ENCODE measurements at regions not wholly inside any gene's neighbourhood (a gene's known extent, or its start where the extent isn't known, plus 50 kb on each side); places are given as distances from the start of the nearest gene placed in this dataset.

- Mint-ChIP-seq H3K4me1 (no peaks in the 10 kb centered on the region), H3K4me3 (no peak overlapping the region)
These were observed 468.7 kb upstream of the TNP1 start for GRCh38 chr2:217328622-217328978.

DNA sequence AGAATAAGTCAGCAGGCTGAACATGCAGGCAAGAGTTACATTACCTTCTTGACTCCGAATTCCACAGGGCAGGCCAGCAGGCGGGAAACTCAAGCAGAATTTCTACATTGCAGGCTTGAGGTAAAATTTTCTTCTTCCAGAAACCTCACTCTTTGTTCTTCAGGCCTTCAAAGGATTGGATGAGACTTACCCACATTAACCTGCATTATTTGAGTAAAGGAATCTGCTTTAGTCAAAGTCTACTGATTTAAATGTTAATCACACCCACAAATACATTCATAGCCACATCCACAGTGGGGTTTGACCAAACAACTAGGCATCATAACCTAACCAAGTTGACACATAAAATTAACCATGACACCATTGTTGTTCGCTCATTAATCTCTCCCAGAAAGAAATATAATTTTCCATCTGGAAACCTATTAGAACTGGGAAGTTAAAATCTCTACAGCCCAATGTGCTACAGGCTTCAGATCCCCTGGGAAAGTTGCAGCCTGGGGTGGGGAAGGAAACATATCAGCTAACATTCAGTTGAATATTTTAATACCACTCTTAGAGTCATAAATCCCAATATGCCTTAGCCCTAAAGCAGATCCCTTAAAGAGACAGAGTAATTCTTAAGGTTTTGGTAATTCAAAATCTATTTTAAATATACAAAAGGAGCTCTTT, 468.2 kb upstream of the TNP1 start:
- peaks cover 13% of the 10 kb centered on the region for H3K27me3 Mint-ChIP-seq
- no peak overlapping the region for H3K27ac Mint-ChIP-seq
- no peaks in the 10 kb centered on the region for H3K4me1 Mint-ChIP-seq
- H3K36me3 Mint-ChIP-seq: peaks cover 2% of the 10 kb centered on the region
- peaks cover 5 to 15% (median 9%) of the 10 kb centered on the region in 3 donors for H3K9me3 Mint-ChIP-seq
- H3K4me3 Mint-ChIP-seq: no peak overlapping the region

More at GRCh38 chr2:217328622-217328978, 468.7 kb upstream of the TNP1 start:
- Mint-ChIP-seq H3K27me3 (peaks cover 12% of the 10 kb centered on the region), H3K9me3 (peaks cover 5 to 15% (median 9%) of the 10 kb centered on the region in 3 donors), H3K36me3 (peaks cover 2% of the 10 kb centered on the region), H3K27ac (no peak overlapping the region)

GRCh38 chr2:217326238-217327022, 466.6 kb upstream of the TNP1 start:
- H3K27ac Mint-ChIP-seq: no peak overlapping the region
- H3K36me3 Mint-ChIP-seq: peaks cover 2% of the 10 kb centered on the region
- H3K4me3 Mint-ChIP-seq: no peak overlapping the region
- peaks cover 5 to 15% (median 6%) of the 10 kb centered on the region in 3 donors for H3K9me3 Mint-ChIP-seq
- H3K4me1 Mint-ChIP-seq: no peaks in the 10 kb centered on the region
- H3K27me3 Mint-ChIP-seq: peaks cover 13% of the 10 kb centered on the region

DNA sequence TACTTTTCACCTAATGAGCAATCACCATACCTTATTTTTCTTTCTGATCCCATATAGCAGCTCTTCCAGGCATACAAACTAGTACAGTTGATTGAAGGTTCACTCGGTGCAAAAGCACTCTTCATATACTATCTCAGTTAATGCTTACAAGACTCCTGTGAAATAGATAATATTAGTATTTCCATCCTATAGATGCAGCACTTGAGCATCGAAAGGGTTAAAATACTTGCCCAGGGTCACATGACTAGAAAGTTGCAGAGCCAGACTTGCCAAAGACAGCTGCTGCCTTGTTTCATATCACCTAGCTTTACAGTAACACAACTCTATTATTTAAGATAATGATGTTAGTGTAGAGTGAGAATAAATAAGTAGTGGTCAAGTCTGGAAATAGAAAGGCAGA, 466.0 kb upstream of the TNP1 start:
- Mint-ChIP-seq H3K27ac (no peak overlapping the region), H3K27me3 (peaks cover 13% of the 10 kb centered on the region), H3K4me3 (no peak overlapping the region)

DNA sequence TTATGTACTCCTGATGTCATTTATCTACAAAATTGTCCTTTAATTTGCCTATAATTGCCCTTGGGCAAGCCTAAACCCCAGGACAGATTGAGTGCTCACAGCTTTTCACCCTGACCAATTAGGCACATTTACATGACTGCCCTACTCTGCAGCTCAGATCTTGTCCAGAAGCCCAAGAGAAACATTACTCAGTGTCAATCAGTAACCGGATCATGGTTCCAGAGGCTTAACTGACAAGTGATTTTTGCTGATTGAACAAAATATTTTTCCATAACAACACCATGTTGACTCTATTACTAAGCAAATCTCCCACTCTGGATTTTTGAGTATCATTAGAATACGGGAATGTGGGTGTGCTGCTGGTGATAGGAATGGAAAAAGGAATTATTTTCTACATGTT, 465.4 kb upstream of the TNP1 start:
- Mint-ChIP-seq H3K36me3 (peaks cover 2% of the 10 kb centered on the region), H3K9me3 (peaks cover 5 to 15% (median 6%) of the 10 kb centered on the region in 3 donors), H3K4me1 (no peaks in the 10 kb centered on the region), H3K27me3 (peaks cover 13% of the 10 kb centered on the region), H3K27ac (no peak overlapping the region), H3K4me3 (no peak overlapping the region)

More for the DNA sequence above, 466.0 kb upstream of the TNP1 start:
- Mint-ChIP-seq H3K36me3 (peaks cover 2% of the 10 kb centered on the region), H3K4me1 (no peaks in the 10 kb centered on the region), H3K9me3 (peaks cover 5 to 15% (median 6%) of the 10 kb centered on the region in 3 donors)

DNA sequence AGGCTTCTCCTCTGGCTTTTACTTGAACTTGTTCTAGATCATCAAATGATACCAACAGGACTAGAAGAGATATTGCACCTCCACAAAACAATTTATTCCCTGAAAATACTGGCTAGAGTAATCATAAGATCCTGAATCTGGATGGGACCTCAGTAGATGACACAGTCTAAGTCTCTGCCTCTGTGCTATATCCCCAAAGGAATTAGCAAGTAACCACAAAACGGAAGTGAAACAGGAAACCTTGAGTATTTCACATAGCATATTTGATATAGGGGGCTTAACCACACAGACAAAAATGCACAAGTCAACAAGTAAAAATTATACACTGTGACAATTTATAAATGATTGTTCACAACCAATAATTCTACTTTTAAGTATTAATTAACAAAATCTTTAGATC, 456.9 kb upstream of the TNP1 start:
- H3K36me3 Mint-ChIP-seq: no peaks in the 10 kb centered on the region
- H3K27me3 Mint-ChIP-seq: peaks cover 26% of the 10 kb centered on the region
- H3K4me3 Mint-ChIP-seq: peak overlapping the region in 1 of 4 donors; percentile 41
- peaks cover 0 to 2% (median 0%) of the 10 kb centered on the region in 3 donors for H3K9me3 Mint-ChIP-seq
- peaks cover 8 to 10% (median 9%) of the 10 kb centered on the region in 3 donors for H3K4me1 Mint-ChIP-seq
- H3K27ac Mint-ChIP-seq: peak overlapping the region in 1 of 3 donors; percentile 21

DNA sequence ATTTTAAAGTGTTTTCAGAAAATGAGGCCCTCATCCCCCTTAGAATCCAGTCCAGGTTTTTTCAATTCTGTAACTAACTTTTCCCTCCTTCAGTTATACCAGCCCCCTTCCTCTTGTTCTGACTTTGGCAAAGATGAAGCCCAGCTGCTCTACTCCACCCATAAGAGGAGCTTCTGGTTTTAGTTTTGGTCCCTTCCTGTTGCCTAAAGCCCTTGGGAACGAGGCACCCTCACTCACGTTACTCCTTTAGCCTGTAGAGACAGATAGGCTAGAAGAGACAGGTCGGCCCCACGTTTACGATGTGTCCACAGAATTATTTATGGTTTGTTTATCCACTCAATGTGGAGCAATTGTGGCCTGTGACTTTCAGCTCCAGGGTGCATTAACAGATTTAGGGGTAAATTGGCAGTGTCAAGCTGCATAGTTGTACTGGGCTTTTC, 454.2 kb upstream of the TNP1 start:
- Mint-ChIP-seq H3K9me3 (peaks cover 0 to 2% (median 0%) of the 10 kb centered on the region in 3 donors), H3K27me3 (peaks cover 31% of the 10 kb centered on the region), H3K4me3 (no peak overlapping the region), H3K4me1 (peaks cover 8 to 10% (median 9%) of the 10 kb centered on the region in 3 donors), H3K36me3 (peaks cover 2% of the 10 kb centered on the region), H3K27ac (no peak overlapping the region)

DNA sequence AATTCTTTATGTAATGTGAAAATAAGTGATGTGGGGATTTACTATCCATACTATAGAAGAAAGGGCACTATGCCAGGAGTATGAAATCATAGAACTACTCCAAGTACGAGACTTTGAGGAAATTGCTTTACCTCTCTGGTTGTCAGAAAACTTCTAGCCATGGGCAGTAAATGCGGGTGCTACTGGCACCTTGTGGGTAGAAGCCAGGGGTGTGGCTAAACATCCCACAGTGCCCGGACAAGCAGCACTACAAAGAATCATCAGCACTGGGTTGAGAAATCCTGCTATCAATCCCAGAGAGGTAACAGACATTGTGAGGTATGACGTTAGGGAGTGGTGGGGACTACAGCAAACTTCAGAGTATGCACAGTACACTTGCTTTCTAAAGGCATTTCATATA, 453.5 kb upstream of the TNP1 start:
- H3K27me3 Mint-ChIP-seq: peaks cover 29% of the 10 kb centered on the region
- peaks cover 8 to 10% (median 9%) of the 10 kb centered on the region in 3 donors for H3K4me1 Mint-ChIP-seq
- no peak overlapping the region for H3K27ac Mint-ChIP-seq
- peaks cover 0 to 2% (median under 1%) of the 10 kb centered on the region in 3 donors for H3K9me3 Mint-ChIP-seq
- H3K4me3 Mint-ChIP-seq: no peak overlapping the region
- peaks cover 2% of the 10 kb centered on the region for H3K36me3 Mint-ChIP-seq

DNA sequence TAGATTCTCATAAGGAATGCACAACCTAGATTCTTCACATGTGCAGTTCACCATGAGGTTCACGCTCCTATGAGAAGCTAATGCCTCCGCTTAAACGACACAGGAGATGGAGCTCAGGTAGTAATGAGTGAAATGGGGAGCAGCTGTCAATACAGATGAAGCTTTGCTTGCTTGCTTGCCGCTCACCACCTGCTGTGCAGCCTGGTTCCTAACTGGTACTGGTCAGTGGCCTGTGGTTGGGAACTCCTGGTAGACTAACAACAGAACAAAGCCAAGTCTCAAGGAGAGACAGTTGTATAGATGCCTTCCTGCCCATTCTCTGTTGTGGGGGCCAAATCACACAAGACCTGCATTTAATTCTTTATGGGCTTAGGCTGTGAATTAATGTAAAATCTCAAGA, 449.2 kb upstream of the TNP1 start:
- H3K27me3 Mint-ChIP-seq: peaks cover 32% of the 10 kb centered on the region
- H3K36me3 Mint-ChIP-seq: peaks cover 4% of the 10 kb centered on the region
- no peak overlapping the region for H3K27ac Mint-ChIP-seq
- H3K9me3 Mint-ChIP-seq: peaks cover 0 to 2% (median 0%) of the 10 kb centered on the region in 3 donors
- no peak overlapping the region for H3K4me3 Mint-ChIP-seq
- no peaks in the 10 kb centered on the region for H3K4me1 Mint-ChIP-seq

- Mint-ChIP-seq H3K9me3 (peaks cover 0 to 2% (median 0%) of the 10 kb centered on the region in 3 donors), H3K27ac (no peak overlapping the region), H3K4me3 (no peak overlapping the region), H3K4me1 (no peaks in the 10 kb centered on the region), H3K36me3 (peaks cover 4% of the 10 kb centered on the region), H3K27me3 (peaks cover 23% of the 10 kb centered on the region)
These were observed 447.2 kb upstream of the TNP1 start for GRCh38 chr2:217307023-217307422.

GRCh38 chr2:217305882-217306281, 446.0 kb upstream of the TNP1 start:
- H3K27me3 Mint-ChIP-seq: peaks cover 23% of the 10 kb centered on the region

DNA sequence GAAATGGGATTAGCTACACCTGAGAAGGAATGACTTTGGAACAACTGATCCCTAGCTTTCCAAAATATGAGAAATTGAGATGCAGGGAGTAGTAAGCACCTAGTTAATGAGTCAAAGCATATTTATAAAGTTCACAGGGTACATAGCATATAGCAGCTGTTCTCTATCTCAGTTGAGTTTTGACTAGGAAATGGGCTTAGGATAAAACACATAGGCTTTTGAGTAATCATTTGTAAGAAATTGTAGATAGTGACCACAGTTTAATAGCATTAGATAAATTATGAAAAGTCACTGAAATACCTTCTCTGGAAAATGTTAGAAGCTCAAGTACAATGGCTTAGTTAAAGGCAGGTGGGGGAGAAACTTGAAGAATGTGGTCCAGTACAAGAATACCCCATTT, 444.7 kb upstream of the TNP1 start:
- Mint-ChIP-seq H3K9me3 (peaks cover 0 to 2% (median 0%) of the 10 kb centered on the region in 3 donors), H3K27me3 (peaks cover 21% of the 10 kb centered on the region), H3K36me3 (peaks cover 3% of the 10 kb centered on the region), H3K27ac (no peak overlapping the region), H3K4me1 (no peaks in the 10 kb centered on the region), H3K4me3 (no peak overlapping the region)

More at GRCh38 chr2:217305882-217306281, 446.0 kb upstream of the TNP1 start:
- Mint-ChIP-seq H3K4me3 (no peak overlapping the region), H3K9me3 (peaks cover 0 to 2% (median 0%) of the 10 kb centered on the region in 3 donors), H3K4me1 (no peaks in the 10 kb centered on the region), H3K27ac (no peak overlapping the region), H3K36me3 (peaks cover 5% of the 10 kb centered on the region)

GRCh38 chr2:217302856-217303255, 443.0 kb upstream of the TNP1 start:
- no peak overlapping the region for H3K27ac Mint-ChIP-seq
- H3K36me3 Mint-ChIP-seq: peaks cover 3% of the 10 kb centered on the region
- no peak overlapping the region for H3K4me3 Mint-ChIP-seq
- H3K9me3 Mint-ChIP-seq: no peaks in the 10 kb centered on the region
- peaks cover 15% of the 10 kb centered on the region for H3K27me3 Mint-ChIP-seq
- no peaks in the 10 kb centered on the region for H3K4me1 Mint-ChIP-seq

DNA sequence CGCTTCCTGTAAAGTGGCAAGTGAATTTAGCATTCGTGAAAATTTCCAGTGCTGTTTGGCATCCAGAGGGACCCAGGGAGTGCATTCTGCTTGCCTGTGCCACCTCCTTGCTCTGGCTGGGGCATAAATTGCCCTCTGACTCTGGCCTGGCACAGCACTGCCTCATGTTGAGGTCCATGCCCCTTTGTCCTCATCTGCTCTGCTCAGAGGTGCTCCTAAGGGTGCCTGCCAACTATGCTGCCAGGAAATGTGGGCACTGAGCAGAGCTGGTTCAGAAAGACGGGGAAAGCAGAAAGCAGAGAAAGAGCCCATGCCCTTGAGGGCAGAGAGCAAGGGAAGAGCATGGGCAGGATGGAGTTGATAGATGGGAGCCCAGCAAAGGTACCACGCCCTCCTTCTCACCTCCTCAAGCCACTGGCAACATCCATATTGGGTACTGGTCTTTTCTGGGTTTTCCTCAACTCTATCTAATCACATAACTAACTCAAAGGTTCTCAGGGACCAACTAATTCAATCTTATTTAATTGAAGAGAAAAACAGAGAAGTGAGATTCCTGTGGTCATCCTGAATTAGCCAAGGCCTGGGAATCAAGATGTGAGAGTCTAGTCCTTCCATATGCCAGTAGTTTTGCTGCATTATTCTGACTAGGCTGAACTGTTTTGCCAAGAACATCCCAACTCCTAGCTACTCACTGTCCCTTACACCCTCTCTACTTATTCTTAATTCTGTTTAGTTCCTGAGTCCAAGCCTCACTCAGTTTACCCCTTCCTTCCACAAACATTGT, 441.5 kb upstream of the TNP1 start:
- Mint-ChIP-seq H3K27ac (no peak overlapping the region), H3K4me3 (no peak overlapping the region), H3K9me3 (peaks cover 0 to 7% (median 3%) of the 10 kb centered on the region in 3 donors), H3K27me3 (peaks cover 9% of the 10 kb centered on the region), H3K36me3 (peaks cover 1% of the 10 kb centered on the region), H3K4me1 (no peaks in the 10 kb centered on the region)

DNA sequence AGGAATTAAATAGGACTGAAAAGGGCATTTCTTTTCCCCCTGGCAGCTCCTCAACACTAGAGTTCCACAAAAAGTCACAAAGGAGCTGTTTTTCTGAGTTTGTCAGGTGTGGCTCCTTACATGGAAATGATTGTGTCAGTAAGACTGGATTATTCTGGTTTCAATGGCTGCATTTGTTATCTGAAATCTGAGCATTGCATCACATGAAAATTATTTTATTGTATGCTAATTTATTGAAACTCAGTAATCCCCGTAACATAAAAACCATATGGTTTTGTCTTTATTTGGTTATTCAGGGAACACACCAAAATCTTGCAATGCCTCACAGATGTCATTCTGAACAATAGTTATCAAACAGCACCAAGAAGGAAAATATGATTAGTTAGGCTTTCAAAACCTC, 439.7 kb upstream of the TNP1 start:
- H3K4me1 Mint-ChIP-seq: no peaks in the 10 kb centered on the region
- peaks cover 4% of the 10 kb centered on the region for H3K27me3 Mint-ChIP-seq
- H3K27ac Mint-ChIP-seq: no peak overlapping the region
- peaks cover 0 to 7% (median 3%) of the 10 kb centered on the region in 3 donors for H3K9me3 Mint-ChIP-seq
- H3K4me3 Mint-ChIP-seq: no peak overlapping the region
- peaks cover 1% of the 10 kb centered on the region for H3K36me3 Mint-ChIP-seq

Measured in IgD-negative memory B cell (primary cell).